Upper lobe of left lung (tissue), 4 donors: ENCODE measurements at regions not wholly inside any gene's neighbourhood (a gene's known extent, or its start where the extent isn't known, plus 50 kb on each side); places are given as distances from the start of the nearest gene placed in this dataset.

Experiments used
- CTCF ChIP-seq, 6 experiments: fragments of 450-650 bp in 4 of 6; fragments of 200-600 bp in 2 of 6; sonication (generic) in 2 of 6; IDR thresholded peaks; one replicate each; pipeline ENCODE4 v1.5.1; 2016 to 2019; ENCODE audit warnings: antibody characterized with exemption in 6 of 6
- POLR2A ChIP-seq, 4 donors: fragments of 450-650 bp; IDR thresholded peaks; one replicate each; pipeline ENCODE4 v1.5.1; 2016 to 2017; ENCODE audit warnings: antibody characterized with exemption in 4 of 4, mild to moderate bottlenecking in 2 of 4
- POLR2AphosphoS5 ChIP-seq, 2 donors: sonication (generic); formaldehyde crosslinking; IDR thresholded peaks; one replicate each; pipeline ENCODE4 v1.5.1; 2017; ENCODE audit warnings: antibody characterized with exemption in 2 of 2

GRCh38 chr7:17434191-17434590, 135.7 kb downstream of the AHR start:
- no peak for TF ChIP-seq POLR2AphosphoS5 (IDR thresholded peaks at IDR 0.05)
- no peak for TF ChIP-seq CTCF (IDR thresholded peaks at IDR 0.05)
- no peak for TF ChIP-seq POLR2A (IDR thresholded peaks at IDR 0.05)
